ENCODE measurements at regions not wholly inside any gene's neighbourhood (a gene's known extent, or its start where the extent isn't known, plus 50 kb on each side); places are given as distances from the start of the nearest gene placed in this dataset.
"Not testable (repeated sequence)": the region's sequence is repeated elsewhere in the genome, so short reads cannot be mapped to it uniquely, and the experiment has no call there.

DNA sequence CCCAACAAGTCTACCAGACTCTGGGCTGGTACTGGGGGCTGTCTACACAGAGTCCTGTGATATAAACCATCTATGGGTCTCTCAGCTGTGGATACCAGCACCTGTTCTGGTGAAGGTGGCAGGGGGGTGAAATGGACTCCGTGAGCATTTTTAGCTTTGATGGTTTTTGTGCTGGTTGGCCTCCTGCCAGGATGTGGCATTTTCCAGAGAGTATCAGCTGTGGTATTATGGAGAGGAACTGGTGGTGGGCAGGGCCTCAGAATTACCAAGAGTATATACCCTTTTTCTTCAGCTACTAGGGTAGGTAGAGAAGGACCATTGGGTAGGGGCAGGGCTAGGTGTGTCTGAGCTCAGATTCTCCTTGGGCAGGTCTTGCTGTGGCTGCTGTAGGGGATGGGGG lies 1920.9 kb upstream of the PCDH20 start:
- no peak for DNase-seq

- no peak for DNase-seq
Measured at GRCh38 chr13:63327584-63327983, 1911.9 kb upstream of the PCDH20 start.

DNA sequence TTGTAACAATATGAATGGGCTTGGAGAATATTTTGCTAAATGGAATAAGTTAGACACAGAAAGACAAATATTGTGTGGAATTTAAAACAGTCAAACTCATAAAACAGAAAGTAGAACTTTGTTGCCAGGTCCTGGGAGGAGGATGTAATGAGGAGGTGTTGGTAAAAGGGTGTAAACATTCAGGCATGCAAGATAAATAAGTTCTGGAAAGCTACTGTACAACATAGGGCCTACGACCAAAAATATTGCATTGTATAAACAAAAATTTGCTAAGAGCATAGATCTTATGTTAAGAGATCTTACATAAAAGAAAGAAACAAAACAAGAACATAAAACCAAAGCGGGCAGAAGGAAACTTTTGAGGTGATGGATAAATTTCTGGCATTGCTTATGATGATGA lies 1907.8 kb upstream of the PCDH20 start:
- DNase-seq, result no peak

- DNase-seq, result no peak
Measured at GRCh38 chr13:63311587-63311986, 1895.9 kb upstream of the PCDH20 start.

DNA sequence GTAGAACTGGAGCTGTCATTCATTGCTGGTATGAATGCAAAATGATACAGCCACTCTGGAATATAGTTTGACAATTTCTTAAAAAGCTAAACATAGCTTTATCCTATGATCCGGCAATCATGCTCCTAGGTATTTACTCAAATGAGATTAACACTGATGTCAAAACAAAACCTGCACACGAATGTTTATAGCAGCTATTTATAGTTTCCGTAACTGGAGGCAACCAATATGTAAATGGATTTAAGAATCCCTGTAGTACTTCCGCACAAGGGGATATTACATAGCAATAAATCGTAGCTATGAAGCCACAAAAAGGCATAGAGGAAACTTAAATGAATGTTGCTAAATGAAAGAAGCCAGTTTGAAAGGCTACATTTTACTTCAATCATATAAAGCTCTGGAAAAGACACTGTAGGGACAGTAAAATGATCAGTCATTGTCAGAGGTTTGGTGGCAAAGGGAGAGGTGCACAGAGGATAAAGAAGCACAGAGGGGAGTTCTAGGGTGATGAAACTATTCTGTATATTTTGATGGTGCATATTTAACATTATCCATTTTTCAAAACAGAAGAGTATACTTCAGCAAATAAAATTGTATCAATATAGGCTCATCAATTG lies 1893.0 kb upstream of the PCDH20 start:
- no peak for DNase-seq

DNA sequence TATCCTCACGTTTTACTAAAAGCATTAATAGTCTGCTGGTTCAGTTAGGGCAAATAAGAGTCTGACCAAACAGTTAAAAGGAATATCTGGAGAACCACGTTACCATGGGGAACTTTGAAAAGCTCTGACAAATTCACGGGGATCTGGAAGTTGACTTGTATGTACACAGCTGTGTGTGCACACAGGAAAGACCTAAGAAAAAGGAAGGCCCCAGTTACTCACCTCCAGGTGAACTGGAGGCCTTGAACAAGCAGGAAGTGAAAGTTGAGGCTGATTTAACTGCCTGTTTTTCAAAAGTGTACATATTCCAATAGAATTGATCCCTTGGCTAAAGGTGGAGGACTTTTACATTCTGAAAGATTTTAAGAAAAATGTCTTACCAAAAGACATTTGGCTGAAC lies 1891.6 kb upstream of the PCDH20 start:
- DNase-seq, result peak; percentile 79

GRCh38 chr13:63305641-63306133 lies 1890.0 kb upstream of the PCDH20 start:
- DNase-seq, result peak; percentile 78

DNA sequence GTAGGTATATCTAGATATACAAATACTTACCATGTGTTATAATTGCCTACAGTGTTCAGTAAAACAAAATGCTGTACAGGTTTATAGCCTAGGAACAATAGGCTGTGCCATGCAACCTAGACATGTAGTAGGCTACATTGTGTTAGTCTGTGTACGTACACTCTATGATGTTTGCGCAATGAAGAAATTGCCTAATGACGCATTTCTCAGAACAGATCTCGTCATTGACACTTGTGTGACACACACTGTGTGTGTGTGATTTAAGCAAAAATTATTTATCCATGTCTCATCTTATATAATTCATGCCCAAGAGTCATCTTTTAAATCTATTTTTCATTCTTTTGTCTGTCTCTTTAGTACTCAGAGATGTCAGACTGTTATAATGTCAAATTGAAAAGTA lies 1888.8 kb upstream of the PCDH20 start:
- peak; percentile 61 for DNase-seq

GRCh38 chr13:63299866-63300394 lies 1884.3 kb upstream of the PCDH20 start:
- DNase-seq, result no peak

- DNase-seq, result no peak
Measured at GRCh38 chr13:63297163-63297562, 1881.5 kb upstream of the PCDH20 start.

GRCh38 chr13:63291701-63292100 lies 1876.1 kb upstream of the PCDH20 start:
- no peak for DNase-seq

GRCh38 chr13:63288576-63288975 lies 1872.9 kb upstream of the PCDH20 start:
- no peak for DNase-seq

DNA sequence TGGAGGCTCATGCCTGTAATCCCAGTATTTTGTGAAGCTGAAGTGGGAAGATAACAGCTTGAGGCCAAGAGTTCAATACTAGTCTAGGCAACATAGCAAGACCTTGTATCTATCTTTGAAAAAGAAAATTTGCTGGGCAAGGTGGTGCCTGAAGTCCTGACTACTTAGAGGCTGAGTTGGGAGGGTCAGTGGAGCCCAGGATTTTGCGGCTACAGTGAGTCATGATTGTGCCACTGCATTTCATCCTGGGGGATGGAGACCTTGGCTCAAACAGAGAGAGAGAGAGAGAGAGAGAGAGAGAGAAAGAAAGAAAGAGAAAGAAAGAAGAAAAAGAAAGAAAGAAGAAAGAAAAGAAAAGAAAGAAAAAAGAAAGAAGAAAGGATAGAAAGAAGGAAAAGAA lies 1872.3 kb upstream of the PCDH20 start:
- DNase-seq, result no peak

GRCh38 chr13:63285426-63285825 lies 1869.8 kb upstream of the PCDH20 start:
- DNase-seq, result no peak

GRCh38 chr13:63279136-63279535 lies 1863.5 kb upstream of the PCDH20 start:
- no peak for DNase-seq

- no peak for DNase-seq
Measured at GRCh38 chr13:63274772-63275171, 1859.1 kb upstream of the PCDH20 start.

GRCh38 chr13:63249411-63250187 lies 1834.0 kb upstream of the PCDH20 start:
- no peak for DNase-seq

- DNase-seq, result not testable (repeated sequence)
Measured at GRCh38 chr13:63236667-63237396, 1821.2 kb upstream of the PCDH20 start.

DNA sequence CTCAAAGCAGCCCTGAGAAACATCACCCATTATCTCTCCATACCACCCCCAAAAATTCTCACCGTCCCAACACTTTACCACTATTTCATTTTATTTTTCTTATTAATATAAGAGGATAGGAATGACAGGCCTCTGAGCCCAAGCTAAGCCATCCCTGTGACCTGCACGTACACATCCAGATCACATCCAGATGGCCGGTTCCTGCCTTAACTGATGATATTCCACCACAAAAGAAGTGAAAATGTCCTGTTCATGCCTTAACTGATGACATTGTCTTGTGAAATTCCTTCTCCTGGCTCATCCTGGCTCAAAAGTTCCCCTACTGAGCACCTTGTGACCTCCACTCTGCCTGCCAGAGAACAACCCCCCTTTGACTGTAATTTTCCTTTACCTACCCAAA lies 1802.9 kb upstream of the PCDH20 start:
- DNase-seq, result not testable (repeated sequence)

GRCh38 chr13:63209330-63210017 lies 1793.8 kb upstream of the PCDH20 start:
- no peak for DNase-seq

GRCh38 chr13:63208826-63209225 lies 1793.2 kb upstream of the PCDH20 start:
- DNase-seq, result no peak

- no peak for DNase-seq
Measured at GRCh38 chr13:63206461-63206860, 1790.8 kb upstream of the PCDH20 start.

- no peak for DNase-seq
Measured at GRCh38 chr13:63201493-63201892, 1785.8 kb upstream of the PCDH20 start.

All from DMS53 (cell line).